ENCODE measurements at regions not wholly inside any gene's neighbourhood (a gene's known extent, or its start where the extent isn't known, plus 50 kb on each side); places are given as distances from the start of the nearest gene placed in this dataset.
"Not testable (repeated sequence)": the region's sequence is repeated elsewhere in the genome, so short reads cannot be mapped to it uniquely, and the experiment has no call there.

DNA sequence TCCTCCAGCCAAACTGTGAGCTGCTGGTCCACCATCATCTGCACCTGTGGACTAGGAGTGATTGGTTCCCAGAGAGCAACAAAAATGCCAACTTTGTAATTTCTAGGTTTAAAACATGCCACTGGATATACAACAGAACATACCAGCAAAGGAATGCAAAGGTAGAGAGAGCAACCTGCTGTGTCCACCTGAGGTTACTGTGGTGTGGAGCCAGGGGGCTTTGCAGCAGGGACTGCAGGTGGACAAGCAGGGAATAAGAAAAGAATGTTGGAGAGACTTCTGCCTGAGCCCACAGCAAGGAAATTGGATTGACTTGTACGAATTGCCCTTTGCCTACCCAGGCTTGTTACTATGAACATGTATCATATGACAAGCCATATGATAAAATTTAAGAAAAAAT is 345.2 kb upstream of the SPHKAP start:
- DNase-seq (no peak), ATAC-seq (no peak)
- 57% methylated on average over 1 of the region's 1 CpG for WGBS (ENCODE audit: insufficient coverage, low coverage, low lambda C conversion rate, missing lambda C conversion rate)
- H3K36me3 ChIP-seq, result no peaks in the 10 kb centered on the region
- no peak for TF ChIP-seq POLR2A (IDR thresholded peaks at IDR 0.05)
- H3K4me3 ChIP-seq, result no peak overlapping the region
- no peaks in the 10 kb centered on the region for H3K4me1 ChIP-seq
- H3K27me3 ChIP-seq, result no peaks in the 10 kb centered on the region
- intact Hi-C loops (cut with DNase I), result no loop called here
- no peaks in the 10 kb centered on the region for H3K9me3 ChIP-seq
- H3K27ac ChIP-seq, result no peak overlapping the region

DNA sequence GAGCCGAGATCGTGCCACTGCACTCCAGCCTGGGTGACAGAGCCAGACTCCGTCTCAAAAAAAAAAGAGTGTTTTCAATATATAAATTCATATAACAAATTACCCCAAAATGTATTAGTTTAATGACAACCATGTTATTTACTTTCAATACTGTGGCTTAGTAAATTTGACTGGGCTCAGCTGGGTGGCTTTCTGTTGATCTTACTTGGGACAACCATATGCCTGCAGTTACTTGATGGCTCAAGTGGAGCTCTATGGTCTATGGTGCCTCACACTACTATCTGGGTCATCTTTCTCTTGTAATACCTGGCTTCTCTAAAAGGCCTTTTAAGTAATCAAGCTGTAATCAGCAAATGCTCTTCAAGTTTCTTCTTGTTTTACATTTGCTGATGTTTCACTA is 341.5 kb upstream of the SPHKAP start:
- no peak for DNase-seq
- 86% methylated on average over 3 of the region's 3 CpGs for WGBS (ENCODE audit: insufficient coverage, low coverage, low lambda C conversion rate, missing lambda C conversion rate)
- H3K27me3 ChIP-seq, result no peaks in the 10 kb centered on the region
- H3K36me3 ChIP-seq, result no peaks in the 10 kb centered on the region
- H3K4me3 ChIP-seq, result no peak overlapping the region
- H3K9me3 ChIP-seq, result no peaks in the 10 kb centered on the region
- TF ChIP-seq, protein P1, sequence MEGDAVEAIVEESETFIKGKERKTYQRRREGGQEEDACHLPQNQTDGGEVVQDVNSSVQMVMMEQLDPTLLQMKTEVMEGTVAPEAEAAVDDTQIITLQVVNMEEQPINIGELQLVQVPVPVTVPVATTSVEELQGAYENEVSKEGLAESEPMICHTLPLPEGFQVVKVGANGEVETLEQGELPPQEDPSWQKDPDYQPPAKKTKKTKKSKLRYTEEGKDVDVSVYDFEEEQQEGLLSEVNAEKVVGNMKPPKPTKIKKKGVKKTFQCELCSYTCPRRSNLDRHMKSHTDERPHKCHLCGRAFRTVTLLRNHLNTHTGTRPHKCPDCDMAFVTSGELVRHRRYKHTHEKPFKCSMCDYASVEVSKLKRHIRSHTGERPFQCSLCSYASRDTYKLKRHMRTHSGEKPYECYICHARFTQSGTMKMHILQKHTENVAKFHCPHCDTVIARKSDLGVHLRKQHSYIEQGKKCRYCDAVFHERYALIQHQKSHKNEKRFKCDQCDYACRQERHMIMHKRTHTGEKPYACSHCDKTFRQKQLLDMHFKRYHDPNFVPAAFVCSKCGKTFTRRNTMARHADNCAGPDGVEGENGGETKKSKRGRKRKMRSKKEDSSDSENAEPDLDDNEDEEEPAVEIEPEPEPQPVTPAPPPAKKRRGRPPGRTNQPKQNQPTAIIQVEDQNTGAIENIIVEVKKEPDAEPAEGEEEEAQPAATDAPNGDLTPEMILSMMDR (IDR thresholded peaks at IDR 0.05), result no peak
- no peak for TF ChIP-seq POLR2A (IDR thresholded peaks at IDR 0.05)
- H3K27ac ChIP-seq, result no peak overlapping the region
- ATAC-seq, result no peak
- intact Hi-C loops (cut with DNase I), result no loop called here
- no peaks in the 10 kb centered on the region for H3K4me1 ChIP-seq

DNA sequence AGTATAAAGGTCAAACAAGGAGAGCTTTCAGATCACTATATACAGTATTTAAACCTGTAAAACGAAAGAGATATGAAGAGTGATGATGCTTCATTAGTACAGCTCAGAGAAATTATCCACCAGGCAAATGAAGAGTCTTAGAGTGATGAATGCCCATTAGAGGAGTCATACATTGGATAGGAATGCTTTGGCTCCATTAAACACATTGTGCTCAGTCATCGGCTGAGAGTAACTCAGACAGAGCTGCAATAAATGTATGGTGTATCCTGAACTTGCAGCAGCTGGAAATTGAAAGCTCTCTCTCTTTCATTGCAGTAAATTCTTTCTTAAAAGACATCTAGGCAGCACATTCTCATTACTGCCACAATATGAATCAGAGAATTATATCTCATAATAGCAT is 340.8 kb upstream of the SPHKAP start:
- Histone ChIP-seq H3K9me3 (no peaks in the 10 kb centered on the region), H3K27ac (no peak overlapping the region), H3K27me3 (no peaks in the 10 kb centered on the region), H3K4me1 (no peaks in the 10 kb centered on the region), H3K4me3 (no peak overlapping the region), H3K36me3 (no peaks in the 10 kb centered on the region)
- no peak for DNase-seq
- TF ChIP-seq, protein P1 (IDR thresholded peaks at IDR 0.05), result no peak
- TF ChIP-seq POLR2A (IDR thresholded peaks at IDR 0.05), result no peak
- intact Hi-C loops (cut with DNase I), result no loop called here
- ATAC-seq, result no peak
- WGBS (ENCODE audit: insufficient coverage, low coverage, low lambda C conversion rate, missing lambda C conversion rate), result 34% methylated on average over 2 of the region's 2 CpGs

DNA sequence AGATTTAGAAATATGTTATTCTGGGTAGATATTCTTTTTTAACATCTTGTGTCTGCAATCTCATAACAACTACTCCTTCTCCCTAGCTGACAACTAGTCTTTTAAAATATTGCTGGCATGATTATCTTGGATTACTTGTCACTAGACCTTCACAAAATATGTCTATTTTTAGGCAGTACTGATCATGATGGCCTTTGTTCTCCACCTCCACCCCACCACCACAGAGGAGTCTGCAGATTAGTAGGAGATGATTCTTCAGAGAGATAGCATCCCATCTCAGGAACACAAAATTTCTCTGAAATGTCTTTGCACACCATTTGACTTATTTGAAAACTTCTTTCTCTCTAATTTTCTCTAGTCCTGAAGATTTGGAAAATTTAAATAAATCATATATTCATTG is 338.1 kb upstream of the SPHKAP start:
- Histone ChIP-seq H3K4me3 (no peak overlapping the region), H3K36me3 (no peaks in the 10 kb centered on the region), H3K9me3 (no peaks in the 10 kb centered on the region), H3K27ac (no peak overlapping the region), H3K27me3 (no peaks in the 10 kb centered on the region), H3K4me1 (no peaks in the 10 kb centered on the region)
- intact Hi-C loops (cut with DNase I), result no loop called here
- DNase-seq (no peak), ATAC-seq (no peak)
- TF ChIP-seq POLR2A (IDR thresholded peaks at IDR 0.05), result no peak
- TF ChIP-seq, protein P1 (IDR thresholded peaks at IDR 0.05), result no peak

DNA sequence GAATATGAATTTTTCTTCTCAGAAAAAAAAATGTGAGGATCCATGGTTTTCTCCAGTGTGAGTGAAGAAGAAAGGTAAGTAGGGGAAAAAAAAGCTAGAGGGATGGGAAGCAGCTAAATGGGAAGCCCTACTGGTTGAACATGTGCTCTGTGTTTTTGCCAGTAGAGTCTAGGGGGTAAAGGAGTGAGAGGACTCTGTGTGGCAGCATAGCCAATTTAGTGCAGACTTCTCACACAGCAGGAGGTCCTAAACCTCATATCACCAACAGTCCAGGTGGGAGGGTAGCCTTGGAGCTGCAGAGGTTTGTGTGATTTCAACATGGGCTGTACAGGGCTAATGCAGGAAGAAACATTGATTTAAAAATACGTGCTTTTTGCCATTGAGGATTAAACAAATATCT is 334.5 kb upstream of the SPHKAP start:
- intact Hi-C loops (cut with DNase I), result no loop called here

DNA sequence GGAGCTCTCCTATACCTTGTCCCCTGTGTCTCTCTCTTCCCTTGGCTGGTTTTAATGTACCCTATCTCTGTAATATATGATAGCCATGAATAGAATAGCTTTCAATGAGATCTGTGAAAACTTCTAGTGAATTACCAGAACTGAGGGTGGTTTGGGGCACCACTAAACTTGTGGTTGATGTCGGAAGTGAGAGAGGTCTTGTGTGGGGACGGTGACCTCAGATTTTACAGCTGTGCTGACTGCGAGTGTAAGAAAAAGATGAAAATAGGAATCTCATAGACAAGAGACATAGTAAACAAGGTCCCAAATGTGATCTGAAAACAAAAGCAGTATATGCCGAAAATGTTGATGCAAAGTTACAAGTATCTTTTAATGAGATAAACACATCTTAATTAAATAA is 332.0 kb upstream of the SPHKAP start:
- H3K27ac ChIP-seq; ATAC-seq; H3K4me1 ChIP-seq; intact Hi-C loops (cut with DNase I); DNase-seq; H3K27me3 ChIP-seq; H3K9me3 ChIP-seq; H3K4me3 ChIP-seq; H3K36me3 ChIP-seq: not testable (repeated sequence)
- WGBS (ENCODE audit: insufficient coverage, low coverage, low lambda C conversion rate, missing lambda C conversion rate), result 60% methylated on average over 4 of the region's 4 CpGs

More for the DNA sequence above, 334.5 kb upstream of the SPHKAP start:
- Histone ChIP-seq H3K9me3 (no peaks in the 10 kb centered on the region), H3K4me1 (no peaks in the 10 kb centered on the region), H3K27ac (no peak overlapping the region), H3K27me3 (no peaks in the 10 kb centered on the region), H3K36me3 (no peaks in the 10 kb centered on the region), H3K4me3 (no peak overlapping the region)
- ATAC-seq (no peak), DNase-seq (no peak)
- TF ChIP-seq POLR2A (IDR thresholded peaks at IDR 0.05), result no peak
- TF ChIP-seq, protein P1 (IDR thresholded peaks at IDR 0.05), result no peak
- 22% methylated on average over 1 of the region's 1 CpG for WGBS (ENCODE audit: insufficient coverage, low coverage, low lambda C conversion rate, missing lambda C conversion rate)

All from right lobe of liver (tissue), 6 donors.